ENCODE measurements at regions not wholly inside any gene's neighbourhood (a gene's known extent, or its start where the extent isn't known, plus 50 kb on each side); places are given as distances from the start of the nearest gene placed in this dataset.

DNA sequence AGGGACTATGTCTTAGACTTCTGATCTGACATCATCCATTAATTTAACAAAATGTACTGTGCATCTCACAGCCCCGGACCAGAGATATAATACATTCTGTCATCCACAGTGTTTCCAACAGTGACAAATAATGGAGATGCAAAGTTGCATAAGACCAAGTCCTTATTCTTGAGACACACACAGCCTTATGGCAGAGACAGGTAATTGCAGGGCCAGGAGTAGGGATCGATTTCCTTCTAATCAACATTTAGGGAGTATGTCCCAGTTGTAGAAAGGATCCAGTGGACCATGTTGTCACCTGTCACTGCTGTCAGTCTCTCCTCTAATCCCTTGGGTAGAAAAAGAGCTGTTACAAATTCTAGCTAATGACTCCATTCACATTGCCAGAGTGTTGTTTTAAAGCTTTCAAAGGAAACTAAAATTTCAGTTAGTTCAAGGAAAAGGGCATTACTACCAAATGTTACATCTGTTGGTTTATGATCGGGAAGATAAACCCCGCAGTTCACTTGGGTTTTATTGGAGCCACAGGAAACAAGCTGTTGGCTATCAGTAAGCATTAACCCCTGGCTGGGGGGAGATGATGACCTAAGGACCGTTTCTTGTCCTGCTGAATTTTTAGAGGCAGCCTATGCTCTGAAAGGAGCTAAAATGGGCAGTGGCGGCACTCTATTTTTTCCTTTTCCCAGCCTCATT, 111.4 kb upstream of the ATXN1 start:
- peaks cover 7 to 21% of the 10 kb centered on the region in 2 experiments for H3K27me3 ChIP-seq (ENCODE audit: control insufficient read depth in 1 of 2, insufficient read depth in 1 of 2, low read length in 2 of 2)
- no peak overlapping the region for H3K14ac ChIP-seq (ENCODE audit: low read length in 2 of 2)
- H2BK5ac ChIP-seq (ENCODE audit: low read depth, low read length, poor library complexity, severe bottlenecking): no peak overlapping the region
- H2AK5ac ChIP-seq (ENCODE audit: low read length, severe bottlenecking): no peak overlapping the region
- 42% methylated on average over 6 of the region's 6 CpGs for WGBS
- no peak overlapping the region for H3K23ac ChIP-seq (ENCODE audit: low read length in 2 of 2)
- no peak overlapping the region for H3K27ac ChIP-seq (ENCODE audit: low read length, poor library complexity, severe bottlenecking)
- H3K4me3 ChIP-seq (ENCODE audit: insufficient read depth in 1 of 2, low read depth in 1 of 2, low read length in 2 of 2): no peak overlapping the region
- H2BK15ac ChIP-seq (ENCODE audit: low read depth, poor library complexity, severe bottlenecking): no peak overlapping the region
- H3K4me2 ChIP-seq (ENCODE audit: low read length, poor library complexity, severe bottlenecking): no peak overlapping the region
- no peak overlapping the region for H2BK120ac ChIP-seq (ENCODE audit: low read depth, low read length)
- no peak overlapping the region for H2BK12ac ChIP-seq (ENCODE audit: low read length in 2 of 2)
- no peaks in the 10 kb centered on the region for H3K79me1 ChIP-seq (replicated peaks; ENCODE audit: low read length, poor library complexity, severe bottlenecking)
- DNase-seq: no peak
- peaks cover 7% of the 10 kb centered on the region for H3K9me3 ChIP-seq (ENCODE audit: control insufficient read depth, low read length)
- H3K18ac ChIP-seq (ENCODE audit: low read depth in 1 of 2, low read length in 2 of 2): no peak overlapping the region
- H3K4me1 ChIP-seq (ENCODE audit: control insufficient read depth, insufficient read depth, low read depth, low read length): no peaks in the 10 kb centered on the region
- no peak overlapping the region for H4K91ac ChIP-seq (ENCODE audit: low read length)
- no peak overlapping the region for H3K9ac ChIP-seq (ENCODE audit: low read length)
- no peak overlapping the region for H3K4ac ChIP-seq (ENCODE audit: low read depth in 1 of 2, low read length in 2 of 2)
- no peaks in the 10 kb centered on the region for H3K36me3 ChIP-seq (ENCODE audit: control insufficient read depth in 1 of 2, insufficient read depth in 2 of 2, low read depth in 1 of 2, low read length in 2 of 2)
- H2AFZ ChIP-seq (ENCODE audit: low read depth, low read length): no peak overlapping the region
- no peak overlapping the region for H4K8ac ChIP-seq (ENCODE audit: low read length)

DNA sequence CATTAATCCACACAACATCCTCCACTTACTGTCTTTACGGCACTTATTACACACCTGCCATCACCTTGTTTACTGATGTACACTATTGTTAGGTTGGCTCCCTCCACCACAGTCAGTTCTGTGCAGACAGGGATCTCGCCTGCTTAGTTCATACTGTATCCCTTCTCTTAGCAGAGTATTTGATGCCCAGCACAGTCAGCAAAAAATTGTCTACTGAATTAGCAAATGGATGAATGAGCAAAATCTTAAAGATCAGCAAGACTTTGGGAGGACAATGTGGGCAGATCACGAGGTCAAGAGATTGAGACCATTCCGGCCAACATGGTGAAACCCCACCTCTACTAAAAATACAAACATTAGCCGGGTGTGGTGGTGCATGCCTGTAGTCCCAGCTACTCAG, 109.8 kb upstream of the ATXN1 start:
- H2BK12ac ChIP-seq (ENCODE audit: low read length in 2 of 2): no peak overlapping the region

DNA sequence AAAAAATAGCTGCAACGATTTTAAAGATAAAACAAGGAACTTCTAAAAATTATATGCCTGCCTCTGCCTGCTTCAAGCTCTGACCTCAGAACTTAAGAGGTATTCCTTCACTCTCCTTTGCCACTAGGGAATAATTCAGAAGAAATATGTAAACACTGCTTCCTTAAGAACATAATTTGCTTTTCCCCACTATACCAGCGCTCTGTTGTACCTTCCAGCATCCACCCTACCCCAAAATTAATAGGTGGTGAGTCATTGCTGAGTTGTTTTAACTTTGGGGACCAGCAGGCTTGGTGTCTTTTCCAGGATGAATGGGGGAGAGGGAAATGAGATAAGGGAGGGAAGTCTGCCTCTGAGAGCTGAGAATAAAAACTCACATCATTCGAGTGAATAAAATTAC, 107.7 kb upstream of the ATXN1 start:
- no peak overlapping the region for H3K4me3 ChIP-seq (ENCODE audit: insufficient read depth in 1 of 2, low read depth in 1 of 2, low read length in 2 of 2)
- no peak overlapping the region for H2BK120ac ChIP-seq (ENCODE audit: low read depth, low read length)
- no peaks in the 10 kb centered on the region for H3K9me3 ChIP-seq (ENCODE audit: control insufficient read depth, low read length)
- no peak overlapping the region for H2BK5ac ChIP-seq (ENCODE audit: low read depth, low read length, poor library complexity, severe bottlenecking)
- H3K14ac ChIP-seq (ENCODE audit: low read length in 2 of 2): no peak overlapping the region
- H2AFZ ChIP-seq (ENCODE audit: low read depth, low read length): no peak overlapping the region
- no peak overlapping the region for H2AK5ac ChIP-seq (ENCODE audit: low read length, severe bottlenecking)
- no peaks in the 10 kb centered on the region for H3K79me1 ChIP-seq (replicated peaks; ENCODE audit: low read length, poor library complexity, severe bottlenecking)
- H3K9ac ChIP-seq (ENCODE audit: low read length): no peak overlapping the region
- H3K4ac ChIP-seq (ENCODE audit: low read depth in 1 of 2, low read length in 2 of 2): no peak overlapping the region
- no peak overlapping the region for H2BK12ac ChIP-seq (ENCODE audit: low read length in 2 of 2)
- no CpG with 5 or more reads among the region's 3 CpGs for WGBS
- no peak overlapping the region for H3K23ac ChIP-seq (ENCODE audit: low read length in 2 of 2)
- no peak overlapping the region for H4K91ac ChIP-seq (ENCODE audit: low read length)
- no peak overlapping the region for H4K8ac ChIP-seq (ENCODE audit: low read length)
- no peaks in the 10 kb centered on the region for H3K36me3 ChIP-seq (ENCODE audit: control insufficient read depth in 1 of 2, insufficient read depth in 2 of 2, low read depth in 1 of 2, low read length in 2 of 2)
- H3K4me1 ChIP-seq (ENCODE audit: control insufficient read depth, insufficient read depth, low read depth, low read length): no peaks in the 10 kb centered on the region
- H3K4me2 ChIP-seq (ENCODE audit: low read length, poor library complexity, severe bottlenecking): no peak overlapping the region
- no peak overlapping the region for H3K27ac ChIP-seq (ENCODE audit: low read length, poor library complexity, severe bottlenecking)
- no peak overlapping the region for H2BK15ac ChIP-seq (ENCODE audit: low read depth, poor library complexity, severe bottlenecking)
- H3K18ac ChIP-seq (ENCODE audit: low read depth in 1 of 2, low read length in 2 of 2): no peak overlapping the region
- peaks cover 7 to 19% of the 10 kb centered on the region in 2 experiments for H3K27me3 ChIP-seq (ENCODE audit: control insufficient read depth in 1 of 2, insufficient read depth in 1 of 2, low read length in 2 of 2)
- DNase-seq: no peak

More for the DNA sequence above, 109.8 kb upstream of the ATXN1 start:
- no peak overlapping the region for H4K91ac ChIP-seq (ENCODE audit: low read length)
- H3K14ac ChIP-seq (ENCODE audit: low read length in 2 of 2): no peak overlapping the region
- no peak overlapping the region for H2AFZ ChIP-seq (ENCODE audit: low read depth, low read length)
- peaks cover 7 to 21% of the 10 kb centered on the region in 2 experiments for H3K27me3 ChIP-seq (ENCODE audit: control insufficient read depth in 1 of 2, insufficient read depth in 1 of 2, low read length in 2 of 2)
- no peak overlapping the region for H3K23ac ChIP-seq (ENCODE audit: low read length in 2 of 2)
- no peak overlapping the region for H3K4me3 ChIP-seq (ENCODE audit: insufficient read depth in 1 of 2, low read depth in 1 of 2, low read length in 2 of 2)
- H3K79me1 ChIP-seq (replicated peaks; ENCODE audit: low read length, poor library complexity, severe bottlenecking): no peaks in the 10 kb centered on the region
- DNase-seq: no peak
- no peak overlapping the region for H3K18ac ChIP-seq (ENCODE audit: low read depth in 1 of 2, low read length in 2 of 2)
- no peak overlapping the region for H2BK120ac ChIP-seq (ENCODE audit: low read depth, low read length)
- 92% methylated on average over 5 of the region's 5 CpGs for whole genome bisulfite sequencing
- no peak overlapping the region for H2BK5ac ChIP-seq (ENCODE audit: low read depth, low read length, poor library complexity, severe bottlenecking)
- no peaks in the 10 kb centered on the region for H3K4me1 ChIP-seq (ENCODE audit: control insufficient read depth, insufficient read depth, low read depth, low read length)
- no peaks in the 10 kb centered on the region for H3K9me3 ChIP-seq (ENCODE audit: control insufficient read depth, low read length)
- H2BK15ac ChIP-seq (ENCODE audit: low read depth, poor library complexity, severe bottlenecking): no peak overlapping the region
- no peak overlapping the region for H3K4me2 ChIP-seq (ENCODE audit: low read length, poor library complexity, severe bottlenecking)
- H3K36me3 ChIP-seq (ENCODE audit: control insufficient read depth in 1 of 2, insufficient read depth in 2 of 2, low read depth in 1 of 2, low read length in 2 of 2): no peaks in the 10 kb centered on the region
- peak overlapping the region; percentile 23 for H4K8ac ChIP-seq (ENCODE audit: low read length)
- no peak overlapping the region for H3K27ac ChIP-seq (ENCODE audit: low read length, poor library complexity, severe bottlenecking)
- H3K4ac ChIP-seq (ENCODE audit: low read depth in 1 of 2, low read length in 2 of 2): no peak overlapping the region
- H2AK5ac ChIP-seq (ENCODE audit: low read length, severe bottlenecking): no peak overlapping the region
- H3K9ac ChIP-seq (ENCODE audit: low read length): no peak overlapping the region

DNA sequence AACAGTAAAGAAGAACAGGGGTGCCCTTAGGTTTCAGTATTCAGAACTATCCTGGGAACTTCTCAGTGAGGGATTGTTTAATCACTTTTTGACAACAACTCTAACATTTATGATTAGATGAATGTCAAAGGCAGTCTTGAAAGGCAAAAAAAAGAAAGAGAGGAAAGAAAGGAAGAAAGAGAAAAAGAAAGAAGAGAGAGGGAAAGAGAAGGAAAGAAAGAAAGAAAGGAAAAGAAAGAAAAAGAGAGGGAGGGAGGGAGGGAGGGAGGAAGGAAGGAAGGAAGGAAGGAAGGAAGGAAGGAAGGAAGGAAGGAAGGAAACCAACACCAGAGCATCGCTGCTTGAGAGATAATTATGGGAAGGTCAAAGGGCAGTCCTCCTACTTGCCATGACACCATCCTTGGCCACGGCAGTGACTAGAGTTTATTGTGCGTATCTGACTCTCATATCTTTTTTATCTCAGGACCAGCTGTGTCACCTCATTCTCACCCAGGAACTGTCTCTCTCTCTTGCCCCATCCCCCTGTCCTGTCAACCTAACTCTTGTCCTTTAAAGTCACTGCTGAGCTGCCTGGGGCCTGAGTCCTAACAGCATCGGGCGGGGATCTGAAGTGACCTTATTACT, 96.8 kb upstream of the ATXN1 start:
- Histone ChIP-seq H3K23ac (ENCODE audit: low read length in 2 of 2) (no peak overlapping the region), H2BK15ac (ENCODE audit: low read depth, poor library complexity, severe bottlenecking) (no peak overlapping the region), H2AFZ (ENCODE audit: low read depth, low read length) (no peak overlapping the region), H3K36me3 (ENCODE audit: control insufficient read depth in 1 of 2, insufficient read depth in 2 of 2, low read depth in 1 of 2, low read length in 2 of 2) (no peaks in the 10 kb centered on the region), H2BK12ac (ENCODE audit: low read length in 2 of 2) (no peak overlapping the region), H3K9ac (ENCODE audit: low read length) (no peak overlapping the region), H3K4me3 (ENCODE audit: insufficient read depth in 1 of 2, low read depth in 1 of 2, low read length in 2 of 2) (no peak overlapping the region), H3K27ac (ENCODE audit: low read length, poor library complexity, severe bottlenecking) (no peak overlapping the region), H2AK5ac (ENCODE audit: low read length, severe bottlenecking) (no peak overlapping the region), H3K27me3 (ENCODE audit: control insufficient read depth in 1 of 2, insufficient read depth in 1 of 2, low read length in 2 of 2) (no peaks in the 10 kb centered on the region), H4K8ac (ENCODE audit: low read length) (no peak overlapping the region), H2BK5ac (ENCODE audit: low read depth, low read length, poor library complexity, severe bottlenecking) (no peak overlapping the region), H4K91ac (ENCODE audit: low read length) (no peak overlapping the region), H3K4ac (ENCODE audit: low read depth in 1 of 2, low read length in 2 of 2) (no peak overlapping the region), H3K4me1 (ENCODE audit: control insufficient read depth, insufficient read depth, low read depth, low read length) (no peaks in the 10 kb centered on the region), H2BK120ac (ENCODE audit: low read depth, low read length) (no peak overlapping the region), H3K18ac (ENCODE audit: low read depth in 1 of 2, low read length in 2 of 2) (no peak overlapping the region), H3K79me1 (replicated peaks; ENCODE audit: low read length, poor library complexity, severe bottlenecking) (no peaks in the 10 kb centered on the region), H3K14ac (ENCODE audit: low read length in 2 of 2) (no peak overlapping the region), H3K4me2 (ENCODE audit: low read length, poor library complexity, severe bottlenecking) (no peak overlapping the region), H3K9me3 (ENCODE audit: control insufficient read depth, low read length) (no peaks in the 10 kb centered on the region)
- WGBS: 67% methylated on average over 2 of the region's 5 CpGs
- no peak for DNase-seq

All from mesenchymal stem cell (in vitro differentiated cells and primary cell).